IMR-90 (cell line): ENCODE measurements at regions not wholly inside any gene's neighbourhood (a gene's known extent, or its start where the extent isn't known, plus 50 kb on each side); places are given as distances from the start of the nearest gene placed in this dataset.

Experiments
- ATAC-seq: fragments of 200-7000 bp; cut with Tn5 transposase; 2 replicates; pipeline ENCODE4 v1.9.1; 2020; ENCODE audit warnings: low read depth, mild to moderate bottlenecking, moderate library complexity
- BruUV-seq: library from RNA; stranded (reverse); fragments of 400-500 nt; replicated peaks from 2 replicates; lab custom pipeline; 2021; lab: Mats Ljungman, UMichigan
- CTCF ChIA-PET: fragments of 300-600 bp; formaldehyde crosslinking; extraction: SDS; loops from one replicate; lab custom pipeline; 2021; ENCODE audit warnings: antibody characterized with exemption; lab: Yijun Ruan, JAX
- POLR2A ChIA-PET: fragments of 300-600 bp; sonication (Branson Sonifier 250); formaldehyde crosslinking; loops from one replicate; lab custom pipeline; 2022; ENCODE audit warnings: antibody characterized with exemption; ENCODE audit not compliant: unreplicated experiment; lab: Charles Lee
- DNase-seq: peaks from one replicate; pipeline ENCODE4 v3.0.0; 2013
- H2AFZ ChIP-seq: replicated peaks from 2 replicates; pipeline ENCODE3; 2013; ENCODE audit warnings: low read length, mild to moderate bottlenecking; ENCODE audit not compliant: poor library complexity
- H2AK5ac ChIP-seq: 2 replicates; pipeline ENCODE4 v1.6.1; 2013; ENCODE audit warnings: low read depth, low read length, inconsistent platforms
- H2AK9ac ChIP-seq: replicated peaks from 2 replicates; pipeline ENCODE3; 2013; ENCODE audit warnings: mild to moderate bottlenecking, low read depth, low read length, moderate library complexity; ENCODE audit not compliant: poor library complexity
- H2BK120ac ChIP-seq: 2 replicates; pipeline ENCODE4 v1.6.1; 2013; ENCODE audit warnings: low read depth, low read length, inconsistent platforms
- H2BK15ac ChIP-seq: 3 replicates; pipeline ENCODE4 v1.6.1; 2013; ENCODE audit warnings: low read depth, low read length, inconsistent platforms
- H2BK20ac ChIP-seq: 2 replicates; pipeline ENCODE4 v1.6.1; 2013; ENCODE audit warnings: low read depth, mild to moderate bottlenecking, inconsistent platforms, low read length, moderate library complexity
- H2BK5ac ChIP-seq: 2 replicates; pipeline ENCODE4 v1.6.1; 2013; ENCODE audit warnings: mild to moderate bottlenecking, low read depth, low read length, inconsistent platforms; ENCODE audit not compliant: poor library complexity, severe bottlenecking
- H3K14ac ChIP-seq: replicated peaks from 2 replicates; pipeline ENCODE4 v1.6.1; 2013; ENCODE audit warnings: low read depth, low read length, inconsistent platforms
- H3K18ac ChIP-seq: 2 replicates; pipeline ENCODE4 v1.6.1; 2013; ENCODE audit warnings: low read depth, low read length, control low read depth
- H3K23ac ChIP-seq: 2 replicates; pipeline ENCODE4 v1.6.1; 2013; ENCODE audit warnings: low read depth, low read length, inconsistent platforms
- H3K27ac ChIP-seq: 2 replicates; pipeline ENCODE4 v1.5.1; 2013; ENCODE audit warnings: mild to moderate bottlenecking, control low read depth, low read length; ENCODE audit not compliant: insufficient read depth
- H3K27me3 ChIP-seq: 2 replicates; pipeline ENCODE4 v1.6.1; 2013; ENCODE audit warnings: low read length; ENCODE audit not compliant: control insufficient read depth, insufficient read depth
- H3K36me3 ChIP-seq: 2 replicates; pipeline ENCODE4 v1.6.1; 2013; ENCODE audit warnings: low read length, mixed read lengths; ENCODE audit not compliant: control insufficient read depth, insufficient read depth
- H3K4ac ChIP-seq: 2 replicates; pipeline ENCODE4 v1.6.1; 2013; ENCODE audit warnings: low read depth, low read length, inconsistent platforms
- H3K4me1 ChIP-seq: 2 replicates; pipeline ENCODE4 v1.6.1; 2013; ENCODE audit warnings: low read length, mixed read lengths; ENCODE audit not compliant: control insufficient read depth, insufficient read depth
- H3K4me2 ChIP-seq: 2 replicates; pipeline ENCODE4 v1.6.1; 2013; ENCODE audit warnings: low read depth, mild to moderate bottlenecking, control low read depth, low read length, moderate library complexity
- H3K4me3 ChIP-seq: 2 replicates; pipeline ENCODE4 v1.5.1; 2013; ENCODE audit warnings: low read depth, mild to moderate bottlenecking, control low read depth, low read length, moderate library complexity; ENCODE audit not compliant: insufficient read depth
- H3K56ac ChIP-seq: 2 replicates; pipeline ENCODE4 v1.6.1; 2013; ENCODE audit warnings: low read length, inconsistent platforms; ENCODE audit not compliant: insufficient read depth; ENCODE audit errors: extremely low read depth
- H3K79me1 ChIP-seq, 2 experiments: 2 replicates each; pipeline ENCODE4 v1.6.1; 2013; ENCODE audit warnings: low read length in 2 of 2, inconsistent platforms in 1 of 2, low read depth in 1 of 2
- H3K9ac ChIP-seq: 2 replicates; pipeline ENCODE4 v1.6.1; 2013; ENCODE audit warnings: low read depth, low read length, control low read depth
- H3K9me1 ChIP-seq: 2 replicates; pipeline ENCODE4 v1.6.1; 2013; ENCODE audit warnings: low read length, inconsistent platforms; ENCODE audit not compliant: insufficient read depth
- H3K9me3 ChIP-seq: 2 replicates; pipeline ENCODE4 v1.6.1; 2013; ENCODE audit warnings: low read length; ENCODE audit not compliant: control insufficient read depth, insufficient read depth
- H4K20me1 ChIP-seq: 2 replicates; pipeline ENCODE4 v1.6.1; 2013; ENCODE audit warnings: low read length, inconsistent platforms; ENCODE audit not compliant: insufficient read depth
- H4K5ac ChIP-seq: 2 replicates; pipeline ENCODE4 v1.6.1; 2013; ENCODE audit warnings: mild to moderate bottlenecking, low read depth, low read length, control low read depth
- H4K8ac ChIP-seq, 2 experiments: 2 replicates each; pipeline ENCODE4 v1.6.1; 2013; ENCODE audit warnings: low read depth in 2 of 2, low read length in 2 of 2, control low read depth in 1 of 2, inconsistent platforms in 1 of 2
- H4K91ac ChIP-seq: 2 replicates; pipeline ENCODE4 v1.6.1; 2013; ENCODE audit warnings: low read depth, low read length, inconsistent platforms; ENCODE audit not compliant: insufficient read depth
- RAD21 ChIP-seq: IDR thresholded peaks from 2 replicates; pipeline ENCODE4 v1.6.1; 2012; ENCODE audit warnings: low read length, improper control_type of control experiment
- USF2 ChIP-seq: fragments of 150-350 bp; IDR thresholded peaks from 2 replicates; pipeline ENCODE4 v1.6.1; 2017; ENCODE audit warnings: mild to moderate bottlenecking, antibody characterized with exemption, low read length, low read depth
- WGBS, 2 experiments: methylation state at CpG; one replicate each; pipeline versions ENCODE4 v1.1.5 to v1.1.7; 2013; ENCODE audit warnings: missing lambda C conversion rate in 2 of 2; ENCODE audit not compliant: insufficient read length in 1 of 2; ENCODE audit errors: extremely low coverage in 2 of 2; 5-methylcytosine and 5-hydroxymethylcytosine counted together
- dilution Hi-C: fragments of 300-500 bp; cut with HindIII; formaldehyde crosslinking; loops from one replicate; pipeline ENCODE4 v1.14.3; 2018; ENCODE audit warnings: low sequenced_read_pairs; ENCODE audit not compliant: unreplicated experiment
- in situ Hi-C: fragments of 300-500 bp; cut with MboI; formaldehyde crosslinking; loops from 3 replicates; pipeline ENCODE4 v1.14.3; 2019; ENCODE audit warnings: low sequenced_read_pairs, inconsistent platforms, mixed read lengths
- intact Hi-C: fragments of 100-400 bp; cut with micrococcal nuclease; formaldehyde crosslinking; loops from 2 replicates; pipeline ENCODE4 v1.10.0; 2022

- H2BK20ac ChIP-seq = no peak overlapping the region
- H3K18ac ChIP-seq = no peak overlapping the region
- no peak overlapping the region for H2AK9ac ChIP-seq
- H4K91ac ChIP-seq = no peak overlapping the region
- no peak overlapping the region for H3K14ac ChIP-seq
- no peak overlapping the region for H3K27ac ChIP-seq
- no peaks in the 10 kb centered on the region for H3K36me3 ChIP-seq
- H3K4ac ChIP-seq = no peak overlapping the region
- H4K20me1 ChIP-seq = no peaks in the 10 kb centered on the region
- no peak overlapping the region for H3K9ac ChIP-seq
- no peak overlapping the region for H2AFZ ChIP-seq
- ATAC-seq = no peak
- peaks cover 4% of the 10 kb centered on the region; the same call in 1 of the 2 replicates for H3K9me1 ChIP-seq
- H2BK15ac ChIP-seq = no peak overlapping the region
- H4K8ac ChIP-seq = no peak overlapping the region
- no peaks in the 10 kb centered on the region for H3K79me1 ChIP-seq
- peaks cover 4% of the 10 kb centered on the region; the same call in 1 of the 2 replicates for H3K4me1 ChIP-seq
- H2AK5ac ChIP-seq = no peak overlapping the region
- H3K23ac ChIP-seq = no peak overlapping the region
- H3K27me3 ChIP-seq = peaks cover 11% of the 10 kb centered on the region
- no CpG with 5 or more reads among the region's 2 CpGs for WGBS, 2 experiments
- no peak overlapping the region for H3K4me2 ChIP-seq
- H2BK120ac ChIP-seq = no peak overlapping the region
- DNase-seq = peak; percentile 29
- H3K9me3 ChIP-seq = no peaks in the 10 kb centered on the region
- dilution Hi-C loops (no loop called here), intact Hi-C loops (no loop called here), in situ Hi-C loops (no loop called here)
- ChIA-PET POLR2A (no interaction called here), CTCF (no interaction called here)
- H2BK5ac ChIP-seq = no peak overlapping the region
- no peak overlapping the region for H4K5ac ChIP-seq
- H3K56ac ChIP-seq = no peak overlapping the region
- no peak for TF ChIP-seq RAD21
- no peak for TF ChIP-seq USF2
- no peak overlapping the region for H3K4me3 ChIP-seq
- BruUV-seq = no TSS peak
Measured at GRCh38 chr5:56517011-56517416, 283.9 kb upstream of the ANKRD55 start.
